CD1c-positive myeloid dendritic cell (primary cell): ENCODE measurements at regions not wholly inside any gene's neighbourhood (a gene's known extent, or its start where the extent isn't known, plus 50 kb on each side); places are given as distances from the start of the nearest gene placed in this dataset.
"Not testable (repeated sequence)": the region's sequence is repeated elsewhere in the genome, so short reads cannot be mapped to it uniquely, and the experiment has no call there.

ENCODE experiments used
- DNase-seq: peaks from one replicate; pipeline ENCODE4 v3.0.0-alpha.2; 2016; ENCODE audit errors: extremely low spot score

GRCh38 chr5:103780794-103781193, 218.2 kb upstream of the NUDT12 start:
- no peak for DNase-seq

DNA sequence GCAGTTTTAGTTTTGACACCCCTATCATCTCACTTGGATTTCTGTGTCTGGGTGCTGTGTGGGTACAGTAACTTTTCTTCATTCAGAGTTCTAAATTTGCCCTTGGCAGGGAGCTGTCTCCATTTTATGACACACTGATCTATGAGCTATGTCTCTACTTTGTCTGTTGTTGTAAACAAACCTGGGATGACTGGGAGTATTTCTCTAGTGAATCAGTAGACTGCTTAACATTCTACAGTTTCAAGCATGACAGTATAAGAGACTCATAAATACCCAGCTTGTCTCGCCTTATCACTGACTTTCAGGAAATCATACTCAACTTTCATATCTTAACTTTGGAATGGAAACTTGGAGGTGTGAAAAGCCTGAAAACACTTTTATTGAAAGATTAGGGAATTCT, 212.1 kb upstream of the NUDT12 start:
- DNase-seq: no peak

DNA sequence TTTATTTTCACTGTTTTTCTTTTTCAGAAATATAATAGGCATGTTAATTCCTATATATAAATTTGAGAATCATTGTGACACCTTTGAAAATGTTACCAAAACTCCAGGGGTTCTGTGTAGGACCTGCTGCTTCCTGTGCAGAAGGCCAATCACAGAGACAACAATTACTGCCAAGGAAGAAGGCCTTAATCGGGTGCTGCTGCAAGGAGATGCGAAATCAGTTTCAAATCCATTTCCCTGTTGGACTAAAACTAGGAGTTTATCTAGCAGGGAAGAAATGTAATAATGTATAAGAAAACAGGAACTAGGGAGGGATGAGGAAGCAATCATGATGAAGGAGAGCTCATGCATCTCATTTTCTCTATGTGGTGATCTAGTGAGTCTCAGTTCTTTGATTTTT, 209.7 kb upstream of the NUDT12 start:
- no peak for DNase-seq

- DNase-seq: no peak
These were observed 201.8 kb upstream of the NUDT12 start for GRCh38 chr5:103764403-103764802.

DNA sequence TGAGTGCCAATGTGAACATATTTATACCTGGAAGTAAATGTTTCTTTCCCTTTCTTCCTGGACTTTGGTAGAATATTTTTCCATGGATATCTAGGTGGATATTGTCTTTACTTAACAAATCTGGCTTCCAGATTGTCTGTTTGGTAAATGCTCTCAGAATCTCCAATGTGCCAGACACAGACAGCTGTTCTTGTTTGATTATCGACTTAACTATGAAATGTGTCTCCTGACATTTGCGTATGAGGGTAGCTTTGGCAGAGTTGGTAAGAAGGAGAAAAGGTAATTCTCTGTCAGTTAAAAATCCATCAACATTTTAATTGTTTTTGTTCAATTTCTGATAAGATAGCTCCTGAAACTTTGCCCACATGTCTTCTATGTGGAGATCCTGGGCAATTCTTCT, 196.4 kb upstream of the NUDT12 start:
- DNase-seq: no peak

GRCh38 chr5:103755974-103756373, 193.4 kb upstream of the NUDT12 start:
- no peak for DNase-seq

GRCh38 chr5:103745353-103746065, 182.9 kb upstream of the NUDT12 start:
- no peak for DNase-seq

GRCh38 chr5:103744159-103744558, 181.6 kb upstream of the NUDT12 start:
- no peak for DNase-seq

GRCh38 chr5:103743421-103743820, 180.8 kb upstream of the NUDT12 start:
- DNase-seq: no peak

GRCh38 chr5:103741984-103742383, 179.4 kb upstream of the NUDT12 start:
- DNase-seq: no peak

- not testable (repeated sequence) for DNase-seq
These were observed 173.8 kb upstream of the NUDT12 start for GRCh38 chr5:103736343-103736742.

- DNase-seq: no peak
These were observed 161.7 kb upstream of the NUDT12 start for GRCh38 chr5:103724271-103724670.

DNA sequence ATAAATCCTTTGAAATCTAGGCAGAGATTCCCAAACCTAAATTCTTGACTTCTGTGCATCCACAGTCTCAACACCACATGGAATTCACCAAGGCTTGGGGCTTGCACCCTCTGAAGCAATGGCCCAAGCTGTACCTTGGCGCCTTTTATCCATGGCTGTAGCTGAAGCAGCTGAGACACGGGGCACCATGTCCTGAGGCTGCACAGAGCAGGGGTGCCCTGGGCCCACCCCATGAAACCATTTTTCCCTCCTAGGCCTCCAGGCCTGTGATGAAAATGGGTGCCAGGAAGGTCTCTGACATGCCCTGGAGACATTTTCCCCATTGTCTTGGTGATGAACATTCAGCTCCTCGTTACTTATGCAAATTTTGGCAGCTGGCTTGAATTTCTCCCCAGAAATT, 158.6 kb upstream of the NUDT12 start:
- DNase-seq: no peak

DNA sequence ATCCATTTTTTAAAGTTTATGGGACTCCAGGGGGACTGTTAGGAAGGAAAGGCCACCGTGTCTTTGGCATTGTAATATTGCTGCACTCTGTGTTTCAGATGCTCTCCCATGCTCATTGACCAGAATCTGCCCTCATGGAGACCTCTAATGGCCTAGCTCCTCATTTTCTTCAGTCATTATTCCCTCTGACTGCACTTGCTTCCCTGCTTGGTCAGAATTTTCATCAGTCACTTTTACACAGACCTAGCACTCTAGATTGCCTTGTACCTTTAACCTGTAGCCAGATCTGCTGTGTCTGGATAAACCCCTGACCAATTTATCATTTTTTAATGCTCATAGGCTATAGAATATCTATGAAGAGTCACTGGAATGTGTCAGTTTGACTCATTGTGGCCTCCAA, 155.5 kb upstream of the NUDT12 start:
- no peak for DNase-seq

DNA sequence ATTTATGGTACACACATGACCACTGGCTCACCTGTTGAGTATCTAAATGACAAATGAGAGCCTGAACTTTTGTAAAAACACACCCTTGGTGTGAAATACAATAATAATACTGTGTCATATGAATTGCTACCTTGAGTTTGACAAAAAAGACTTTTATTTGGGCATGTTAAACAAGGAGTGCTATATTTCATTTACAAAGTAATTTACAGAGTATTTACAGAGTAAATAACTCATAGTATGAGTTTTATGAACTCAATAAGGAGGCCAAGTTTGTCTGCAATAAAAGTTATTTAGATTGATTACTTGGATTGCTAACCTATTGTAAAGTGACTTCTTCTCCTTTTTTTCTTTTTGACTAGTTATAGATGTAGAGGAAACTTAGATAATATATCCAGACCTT, 146.0 kb upstream of the NUDT12 start:
- DNase-seq: no peak

DNA sequence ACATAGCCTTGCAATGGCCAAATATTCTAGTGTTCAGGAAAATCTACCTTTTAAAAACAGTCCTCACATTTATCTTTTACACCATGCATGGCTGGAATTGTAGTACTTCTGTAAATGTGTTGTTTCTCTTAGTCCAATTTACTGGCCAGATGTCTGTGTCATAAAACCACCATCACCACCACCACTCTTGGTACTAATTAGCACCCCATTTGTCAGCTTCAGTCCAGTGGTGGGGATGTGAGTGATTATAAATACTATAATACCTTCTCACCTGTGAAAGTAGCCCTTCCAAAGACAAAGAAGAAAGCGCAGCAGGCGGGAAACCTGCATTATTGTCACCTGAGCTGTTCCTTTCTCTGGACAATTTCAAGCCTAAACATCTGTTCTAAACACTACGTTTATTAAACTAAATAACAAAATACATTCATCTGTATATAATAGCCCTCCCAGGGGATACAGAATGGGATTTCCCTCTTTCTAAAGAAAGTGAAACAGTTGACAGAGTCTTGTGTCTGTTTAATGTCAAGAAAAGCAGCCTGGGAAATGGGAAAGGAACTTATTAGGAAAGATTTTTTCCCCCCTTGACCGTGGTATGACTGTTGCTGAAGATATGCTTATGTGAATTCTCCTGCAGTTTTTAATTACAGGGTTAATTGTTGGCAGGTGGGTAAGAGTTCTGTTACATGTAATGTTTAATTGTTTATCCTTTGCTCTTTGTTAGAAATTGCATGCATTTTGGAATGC, 144.5 kb upstream of the NUDT12 start:
- DNase-seq: no peak

DNA sequence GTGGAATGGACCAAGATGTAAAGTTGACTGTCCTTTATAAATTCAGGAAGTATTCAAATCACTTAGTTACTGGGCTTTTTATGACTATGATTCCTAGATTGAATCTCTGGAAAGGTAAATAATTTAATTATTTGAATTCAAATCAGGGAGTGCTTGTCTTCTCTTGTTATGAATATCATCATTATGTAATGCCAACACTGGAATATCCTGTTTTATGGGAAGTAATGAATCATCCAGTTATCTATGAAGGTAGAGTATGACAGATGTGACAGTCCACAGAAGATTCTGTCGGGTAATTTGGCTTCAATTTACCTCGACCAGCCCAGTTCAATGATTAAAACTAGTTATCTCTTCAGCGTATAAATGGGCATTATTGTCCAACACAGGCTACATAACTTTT, 141.0 kb upstream of the NUDT12 start:
- DNase-seq: no peak

DNA sequence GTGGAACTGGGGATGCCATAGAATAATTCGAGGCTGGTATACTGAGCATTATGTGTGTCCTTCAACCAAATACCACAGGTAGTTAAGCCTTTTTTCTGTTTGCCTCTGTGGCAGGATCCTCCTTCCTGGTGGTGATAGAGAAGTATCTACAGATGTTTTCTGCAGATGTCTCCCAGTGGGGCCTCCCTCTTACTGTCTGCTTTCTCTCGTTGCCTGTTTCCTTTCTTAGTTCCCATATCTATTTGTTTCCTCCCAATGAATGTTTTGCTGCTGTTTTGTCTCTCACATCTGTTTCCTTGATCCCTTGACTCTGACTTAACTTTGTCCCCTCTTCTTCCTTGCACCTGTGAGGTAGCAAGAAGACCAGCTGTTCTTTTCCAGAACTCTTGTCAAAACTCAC, 130.9 kb upstream of the NUDT12 start:
- DNase-seq: no peak

GRCh38 chr5:103690676-103691075, 128.1 kb upstream of the NUDT12 start:
- no peak for DNase-seq

GRCh38 chr5:103679873-103680272, 117.3 kb upstream of the NUDT12 start:
- DNase-seq: no peak

DNA sequence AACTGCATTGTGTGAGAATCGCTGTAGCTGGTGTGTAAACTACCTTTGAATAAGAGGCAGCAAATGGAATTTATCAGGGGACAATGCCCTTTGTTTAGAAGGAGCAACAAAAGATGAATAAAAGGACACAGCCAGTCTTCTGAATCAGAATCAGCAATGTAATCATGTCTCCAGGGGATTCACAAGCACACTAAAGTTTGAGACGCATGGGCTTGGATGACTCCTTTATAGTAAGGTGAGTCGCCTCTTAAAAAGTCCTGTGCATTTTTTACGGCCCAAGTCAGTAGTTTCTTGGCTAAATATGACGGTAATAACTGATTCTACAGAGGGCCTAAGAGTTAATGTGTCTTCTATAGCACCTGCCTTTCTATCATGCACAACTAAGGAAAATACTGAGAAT, 113.6 kb upstream of the NUDT12 start:
- DNase-seq: not testable (repeated sequence)

- DNase-seq: no peak
These were observed 112.2 kb upstream of the NUDT12 start for GRCh38 chr5:103674739-103675138.

DNA sequence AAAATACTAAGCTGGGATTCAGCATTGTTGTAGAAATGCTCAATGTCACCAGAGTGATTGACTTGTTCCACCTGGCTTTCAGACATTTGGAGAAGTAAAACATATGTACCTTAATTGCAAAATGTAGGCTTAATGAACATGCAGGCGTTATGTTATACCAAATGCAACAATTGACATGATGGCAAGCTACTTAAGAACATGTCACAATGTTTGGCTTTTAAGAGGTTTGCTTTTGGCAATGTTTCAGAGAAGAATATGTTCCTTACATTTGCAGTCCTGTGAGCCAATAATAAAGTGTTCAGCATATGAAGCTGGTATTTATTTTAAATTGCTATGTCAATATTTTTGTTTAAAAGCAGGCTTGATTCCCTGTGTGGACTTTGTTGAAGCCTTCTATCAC, 111.7 kb upstream of the NUDT12 start:
- no peak for DNase-seq

- no peak for DNase-seq
These were observed 107.0 kb upstream of the NUDT12 start for GRCh38 chr5:103669615-103670014.
